ENCODE measurements at regions not wholly inside any gene's neighbourhood (a gene's known extent, or its start where the extent isn't known, plus 50 kb on each side); places are given as distances from the start of the nearest gene placed in this dataset.
"Not testable (repeated sequence)": the region's sequence is repeated elsewhere in the genome, so short reads cannot be mapped to it uniquely, and the experiment has no call there.

DNA sequence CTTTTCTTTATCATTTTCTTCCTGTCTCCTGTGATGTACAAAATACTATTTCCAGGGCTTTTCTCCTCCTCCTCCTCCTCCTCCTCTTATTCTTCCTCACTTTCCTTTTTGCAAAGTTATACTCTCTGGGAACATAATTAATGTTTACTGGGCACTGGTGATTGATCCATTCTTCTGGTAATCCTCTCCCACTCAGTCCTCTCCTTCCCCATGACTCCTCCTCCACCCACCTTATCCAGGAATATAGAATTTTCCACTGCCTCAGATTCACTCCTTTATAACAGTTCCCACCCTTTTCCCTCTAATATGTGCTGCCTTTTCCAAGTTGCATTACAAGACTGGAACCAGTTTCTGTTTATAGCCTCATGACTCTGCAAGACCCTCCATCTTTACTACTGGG, 62.5 kb upstream of the IYD start:
- H2BK120ac ChIP-seq (ENCODE audit: low read depth, low read length): no peak overlapping the region
- H3K27me3 ChIP-seq (ENCODE audit: insufficient read depth, low read length, poor library complexity): no peaks in the 10 kb centered on the region
- H3K4me2 ChIP-seq (ENCODE audit: low read length): no peak overlapping the region
- H2BK5ac ChIP-seq (ENCODE audit: low read length): no peak overlapping the region
- H3K79me1 ChIP-seq (ENCODE audit: low read length): no peaks in the 10 kb centered on the region
- no peak overlapping the region for H2BK15ac ChIP-seq (replicated peaks; ENCODE audit: low read depth)
- no peak overlapping the region for H3K27ac ChIP-seq (ENCODE audit: low read depth, low read length)
- no peak overlapping the region for H3K4ac ChIP-seq (ENCODE audit: low read depth, low read length)
- no peak overlapping the region for H3K23ac ChIP-seq (ENCODE audit: low read length)
- no peak overlapping the region for H4K5ac ChIP-seq (ENCODE audit: low read length)
- H3K9ac ChIP-seq (ENCODE audit: low read length): no peak overlapping the region
- H2AK5ac ChIP-seq (ENCODE audit: low read length): no peak overlapping the region
- H4K8ac ChIP-seq (ENCODE audit: low read depth, low read length): no peak overlapping the region
- peaks cover 9% of the 10 kb centered on the region for H3K4me1 ChIP-seq (ENCODE audit: control insufficient read depth, low read depth, low read length)
- H3K56ac ChIP-seq (ENCODE audit: low read length): no peak overlapping the region
- no peaks in the 10 kb centered on the region for H3K79me2 ChIP-seq (ENCODE audit: control insufficient read depth, insufficient read depth, low read length)
- DNase-seq: no peak
- no peaks in the 10 kb centered on the region for H3K36me3 ChIP-seq (ENCODE audit: control insufficient read depth, insufficient read depth, low read length)
- no peak overlapping the region for H3K18ac ChIP-seq (ENCODE audit: low read length)
- H3K4me3 ChIP-seq (ENCODE audit: low read length): no peak overlapping the region

- no CpG with 5 or more reads among the region's 3 CpGs for WGBS (ENCODE audit: extremely low coverage, insufficient coverage, low lambda C conversion rate)
- no peak overlapping the region for H2BK5ac ChIP-seq (ENCODE audit: low read length)
- no peak overlapping the region for H4K8ac ChIP-seq (ENCODE audit: low read depth, low read length)
- H3K23ac ChIP-seq (ENCODE audit: low read length): no peak overlapping the region
- H3K9ac ChIP-seq (ENCODE audit: low read length): no peak overlapping the region
- H2AK5ac ChIP-seq (ENCODE audit: low read length): no peak overlapping the region
- no peak overlapping the region for H3K18ac ChIP-seq (ENCODE audit: low read length)
- DNase-seq: no peak
- H3K4ac ChIP-seq (ENCODE audit: low read depth, low read length): no peak overlapping the region
- peaks cover 2% of the 10 kb centered on the region for H3K4me1 ChIP-seq (ENCODE audit: control insufficient read depth, low read depth, low read length)
- H3K4me3 ChIP-seq (ENCODE audit: low read length): no peak overlapping the region
- no peaks in the 10 kb centered on the region for H3K36me3 ChIP-seq (ENCODE audit: control insufficient read depth, insufficient read depth, low read length)
- H3K56ac ChIP-seq (ENCODE audit: low read length): no peak overlapping the region
- H3K79me1 ChIP-seq (ENCODE audit: low read length): no peaks in the 10 kb centered on the region
- no peaks in the 10 kb centered on the region for H3K27me3 ChIP-seq (ENCODE audit: insufficient read depth, low read length, poor library complexity)
- no peak overlapping the region for H3K4me2 ChIP-seq (ENCODE audit: low read length)
- no peaks in the 10 kb centered on the region for H3K79me2 ChIP-seq (ENCODE audit: control insufficient read depth, insufficient read depth, low read length)
- H2BK15ac ChIP-seq (replicated peaks; ENCODE audit: low read depth): no peak overlapping the region
- no peak overlapping the region for H2BK120ac ChIP-seq (ENCODE audit: low read depth, low read length)
- H3K27ac ChIP-seq (ENCODE audit: low read depth, low read length): no peak overlapping the region
- H4K5ac ChIP-seq (ENCODE audit: low read length): no peak overlapping the region
These were observed 61.3 kb upstream of the IYD start for GRCh38 chr6:150307520-150307919.

GRCh38 chr6:150308812-150309645, 59.8 kb upstream of the IYD start:
- Histone ChIP-seq H3K56ac (ENCODE audit: low read length) (no peak overlapping the region), H3K4me1 (ENCODE audit: control insufficient read depth, low read depth, low read length) (no peaks in the 10 kb centered on the region), H2BK15ac (replicated peaks; ENCODE audit: low read depth) (no peak overlapping the region), H3K23ac (ENCODE audit: low read length) (no peak overlapping the region), H3K4me2 (ENCODE audit: low read length) (no peak overlapping the region), H3K4me3 (ENCODE audit: low read length) (no peak overlapping the region), H2BK120ac (ENCODE audit: low read depth, low read length) (no peak overlapping the region), H2AK5ac (ENCODE audit: low read length) (no peak overlapping the region), H3K27ac (ENCODE audit: low read depth, low read length) (no peak overlapping the region), H3K27me3 (ENCODE audit: insufficient read depth, low read length, poor library complexity) (no peaks in the 10 kb centered on the region), H4K5ac (ENCODE audit: low read length) (no peak overlapping the region), H3K79me2 (ENCODE audit: control insufficient read depth, insufficient read depth, low read length) (no peaks in the 10 kb centered on the region), H3K79me1 (ENCODE audit: low read length) (no peaks in the 10 kb centered on the region), H2BK5ac (ENCODE audit: low read length) (no peak overlapping the region), H4K8ac (ENCODE audit: low read depth, low read length) (no peak overlapping the region), H3K18ac (ENCODE audit: low read length) (no peak overlapping the region), H3K36me3 (ENCODE audit: control insufficient read depth, insufficient read depth, low read length) (no peaks in the 10 kb centered on the region), H3K9ac (ENCODE audit: low read length) (no peak overlapping the region), H3K4ac (ENCODE audit: low read depth, low read length) (no peak overlapping the region)
- WGBS (ENCODE audit: extremely low coverage, insufficient coverage, low lambda C conversion rate): 100% methylated on average over 3 of the region's 11 CpGs
- no peak for DNase-seq

DNA sequence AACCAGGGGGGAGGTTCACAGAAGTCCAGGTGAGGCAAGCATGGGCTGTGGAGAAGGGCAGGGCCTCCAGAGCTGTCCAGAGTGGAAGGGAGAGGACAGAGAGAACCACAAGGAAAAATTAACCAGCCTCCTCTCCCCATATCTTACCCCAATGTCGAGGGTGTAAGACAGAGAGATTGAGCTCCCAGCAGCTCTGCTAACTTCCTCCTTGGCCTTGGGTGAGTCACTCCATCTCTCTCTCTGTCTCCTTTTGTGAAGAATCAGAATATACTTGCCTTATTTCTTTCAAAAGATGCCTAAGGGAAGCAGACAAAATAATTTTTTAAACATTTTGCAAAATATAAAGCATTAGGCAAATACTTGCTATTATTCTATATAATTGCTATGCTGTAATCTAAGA, 58.3 kb upstream of the IYD start:
- Histone ChIP-seq H3K9ac (ENCODE audit: low read length) (no peak overlapping the region), H3K18ac (ENCODE audit: low read length) (no peak overlapping the region), H3K56ac (ENCODE audit: low read length) (no peak overlapping the region), H3K27me3 (ENCODE audit: insufficient read depth, low read length, poor library complexity) (no peaks in the 10 kb centered on the region), H2BK120ac (ENCODE audit: low read depth, low read length) (no peak overlapping the region), H3K36me3 (ENCODE audit: control insufficient read depth, insufficient read depth, low read length) (no peaks in the 10 kb centered on the region), H3K27ac (ENCODE audit: low read depth, low read length) (no peak overlapping the region), H4K8ac (ENCODE audit: low read depth, low read length) (no peak overlapping the region), H4K5ac (ENCODE audit: low read length) (no peak overlapping the region), H3K79me2 (ENCODE audit: control insufficient read depth, insufficient read depth, low read length) (no peaks in the 10 kb centered on the region), H3K79me1 (ENCODE audit: low read length) (no peaks in the 10 kb centered on the region), H3K4me3 (ENCODE audit: low read length) (no peak overlapping the region), H2AK5ac (ENCODE audit: low read length) (no peak overlapping the region), H2BK15ac (replicated peaks; ENCODE audit: low read depth) (no peak overlapping the region), H3K4me1 (ENCODE audit: control insufficient read depth, low read depth, low read length) (no peaks in the 10 kb centered on the region), H3K4ac (ENCODE audit: low read depth, low read length) (no peak overlapping the region), H3K23ac (ENCODE audit: low read length) (no peak overlapping the region), H2BK5ac (ENCODE audit: low read length) (no peak overlapping the region), H3K4me2 (ENCODE audit: low read length) (no peak overlapping the region)
- WGBS (ENCODE audit: extremely low coverage, insufficient coverage, low lambda C conversion rate): no CpG with 5 or more reads among the region's 1 CpG
- no peak for DNase-seq

DNA sequence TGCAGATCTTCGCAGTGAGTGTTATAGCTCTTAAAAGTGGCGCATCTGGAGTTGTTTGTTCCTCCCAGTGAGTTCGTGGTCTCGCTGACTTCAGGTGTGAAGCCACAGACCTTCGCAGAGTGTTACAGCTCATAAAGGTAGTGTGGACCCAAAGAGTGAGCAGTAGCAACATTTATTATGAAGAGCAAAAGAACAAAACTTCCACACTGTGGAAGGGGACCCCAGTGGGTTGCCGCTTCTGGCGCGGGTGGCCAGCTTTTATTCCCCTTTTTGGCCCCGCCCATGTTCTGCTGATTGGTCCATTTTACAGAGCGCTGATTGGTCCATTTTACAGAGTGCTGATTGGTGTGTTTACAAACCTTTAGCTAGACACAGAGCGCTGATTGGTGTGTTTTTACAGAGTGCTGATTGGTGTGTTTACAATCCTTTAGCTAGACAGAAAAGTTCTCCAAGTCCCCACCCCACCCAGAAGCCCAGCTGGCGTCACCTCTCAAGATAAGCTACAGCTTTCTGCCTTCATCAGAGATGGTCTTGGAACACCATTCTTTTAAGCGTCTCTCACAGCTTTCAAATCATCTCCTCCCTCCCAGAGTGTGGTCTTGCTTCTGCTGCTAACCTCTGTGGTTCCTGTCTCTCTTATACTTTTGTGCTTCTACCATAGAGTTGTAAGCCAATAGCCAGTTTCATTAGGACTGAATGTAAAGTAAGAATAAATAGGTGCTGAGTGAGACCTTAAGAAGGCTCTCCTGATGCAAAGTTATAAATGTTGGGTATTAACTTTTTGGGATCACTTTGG, 57.5 kb upstream of the IYD start:
- not testable (repeated sequence) for H2BK120ac ChIP-seq (ENCODE audit: low read depth, low read length); H3K4me2 ChIP-seq (ENCODE audit: low read length); H3K4me3 ChIP-seq (ENCODE audit: low read length); H3K79me2 ChIP-seq (ENCODE audit: control insufficient read depth, insufficient read depth, low read length); H2BK5ac ChIP-seq (ENCODE audit: low read length); H3K36me3 ChIP-seq (ENCODE audit: control insufficient read depth, insufficient read depth, low read length); H4K8ac ChIP-seq (ENCODE audit: low read depth, low read length); H3K23ac ChIP-seq (ENCODE audit: low read length); H2BK15ac ChIP-seq (replicated peaks; ENCODE audit: low read depth); H3K56ac ChIP-seq (ENCODE audit: low read length); H3K27me3 ChIP-seq (ENCODE audit: insufficient read depth, low read length, poor library complexity); H3K27ac ChIP-seq (ENCODE audit: low read depth, low read length); H3K9ac ChIP-seq (ENCODE audit: low read length); H3K4me1 ChIP-seq (ENCODE audit: control insufficient read depth, low read depth, low read length); H2AK5ac ChIP-seq (ENCODE audit: low read length); DNase-seq; H3K79me1 ChIP-seq (ENCODE audit: low read length); H4K5ac ChIP-seq (ENCODE audit: low read length); H3K18ac ChIP-seq (ENCODE audit: low read length); H3K4ac ChIP-seq (ENCODE audit: low read depth, low read length)
- WGBS (ENCODE audit: extremely low coverage, insufficient coverage, low lambda C conversion rate): no CpG with 5 or more reads among the region's 13 CpGs

Measured in mesendoderm (in vitro differentiated cells).